Hematopoietic multipotent progenitor cell treated with erythropoietin and hydrocortisone succinate and interleukin-3 and kit ligand, for 6 days (in vitro differentiated cells): ENCODE measurements at regions not wholly inside any gene's neighbourhood (a gene's known extent, or its start where the extent isn't known, plus 50 kb on each side); places are given as distances from the start of the nearest gene placed in this dataset.
"Not testable (repeated sequence)": the region's sequence is repeated elsewhere in the genome, so short reads cannot be mapped to it uniquely, and the experiment has no call there.

Experiments
- DNase-seq: peaks from one replicate; pipeline ENCODE4 v3.0.0-alpha.2; 2015

GRCh38 chr2:10183146-10183675 is 60.7 kb downstream of the RRM2 start:
- DNase-seq, result no peak

- DNase-seq, result no peak
These were observed 61.9 kb downstream of the RRM2 start for GRCh38 chr2:10184421-10184820.

GRCh38 chr2:10185046-10185445 is 62.5 kb downstream of the RRM2 start:
- no peak for DNase-seq

GRCh38 chr2:10185755-10186154 is 63.2 kb downstream of the RRM2 start:
- DNase-seq, result no peak

- DNase-seq, result no peak
These were observed 64.5 kb downstream of the RRM2 start for GRCh38 chr2:10186868-10187535.

GRCh38 chr2:10187661-10188060 is 65.1 kb downstream of the RRM2 start:
- no peak for DNase-seq

GRCh38 chr2:10188211-10188610 is 65.7 kb downstream of the RRM2 start:
- DNase-seq, result peak; percentile 20

- no peak for DNase-seq
These were observed 66.3 kb downstream of the RRM2 start for GRCh38 chr2:10188729-10189305.

GRCh38 chr2:10190255-10190654 is 67.7 kb downstream of the RRM2 start:
- no peak for DNase-seq

- DNase-seq, result no peak
These were observed 68.4 kb downstream of the RRM2 start for GRCh38 chr2:10190737-10191532.

GRCh38 chr2:10191554-10191953 is 69.0 kb downstream of the RRM2 start:
- DNase-seq, result no peak

GRCh38 chr2:10192392-10193015 is 70.0 kb downstream of the RRM2 start:
- DNase-seq, result no peak

- no peak for DNase-seq
These were observed 70.8 kb downstream of the RRM2 start for GRCh38 chr2:10193276-10193795.

- no peak for DNase-seq
These were observed 71.6 kb downstream of the RRM2 start for GRCh38 chr2:10193851-10194820.

GRCh38 chr2:10195278-10196109 is 73.0 kb downstream of the RRM2 start:
- DNase-seq, result no peak

GRCh38 chr2:10196110-10196892 is 73.8 kb downstream of the RRM2 start:
- DNase-seq, result no peak

- no peak for DNase-seq
These were observed 74.6 kb downstream of the RRM2 start for GRCh38 chr2:10196948-10197696.

- no peak for DNase-seq
These were observed 75.1 kb downstream of the RRM2 start for GRCh38 chr2:10197697-10198076.

- DNase-seq, result not testable (repeated sequence)
These were observed 75.9 kb downstream of the RRM2 start for GRCh38 chr2:10198482-10198881.
